Skeletal muscle satellite cell (primary cell): ENCODE measurements at regions not wholly inside any gene's neighbourhood (a gene's known extent, or its start where the extent isn't known, plus 50 kb on each side); places are given as distances from the start of the nearest gene placed in this dataset.

Experiments used
- H3K27me3 ChIP-seq: 2 replicates; pipeline ENCODE4 v1.7.0; 2013; ENCODE audit warnings: low read length; ENCODE audit not compliant: control insufficient read depth, insufficient read depth
- H3K36me3 ChIP-seq: 2 replicates; pipeline ENCODE4 v1.7.0; 2013; ENCODE audit warnings: mild to moderate bottlenecking, control low read depth, low read length; ENCODE audit not compliant: insufficient read depth
- H3K4me1 ChIP-seq: 2 replicates; pipeline ENCODE4 v1.7.0; 2013; ENCODE audit warnings: low read length; ENCODE audit not compliant: control insufficient read depth, insufficient read depth
- H3K4me2 ChIP-seq: 2 replicates; pipeline ENCODE4 v1.7.0; 2013; ENCODE audit warnings: mild to moderate bottlenecking, low read length
- H3K4me3 ChIP-seq: 2 replicates; pipeline ENCODE4 v1.7.0; 2013; ENCODE audit warnings: low read length
- H3K9ac ChIP-seq: 2 replicates; pipeline ENCODE4 v1.7.0; 2013; ENCODE audit warnings: mild to moderate bottlenecking, low read depth, low read length, moderate library complexity
- H3K9me3 ChIP-seq: replicated peaks from 2 replicates; pipeline ENCODE4 v1.7.0; 2013; ENCODE audit warnings: mild to moderate bottlenecking, control low read depth, low read length

GRCh38 chr11:131218542-131218941, 151.9 kb upstream of the NTM start:
- H3K27me3 ChIP-seq = peaks cover 3% of the 10 kb centered on the region
- H3K4me2 ChIP-seq = no peak overlapping the region
- no peaks in the 10 kb centered on the region for H3K36me3 ChIP-seq
- no peaks in the 10 kb centered on the region for H3K9me3 ChIP-seq
- H3K4me3 ChIP-seq = no peak overlapping the region
- no peaks in the 10 kb centered on the region for H3K4me1 ChIP-seq
- no peak overlapping the region for H3K9ac ChIP-seq

- Histone ChIP-seq H3K4me3 (no peak overlapping the region), H3K4me2 (no peak overlapping the region), H3K4me1 (no peaks in the 10 kb centered on the region), H3K9me3 (no peaks in the 10 kb centered on the region), H3K9ac (no peak overlapping the region), H3K36me3 (no peaks in the 10 kb centered on the region), H3K27me3 (peaks cover 3% of the 10 kb centered on the region)
These were observed 150.8 kb upstream of the NTM start for GRCh38 chr11:131219646-131220045.

GRCh38 chr11:131223198-131223991, 147.0 kb upstream of the NTM start:
- H3K36me3 ChIP-seq = no peaks in the 10 kb centered on the region
- no peak overlapping the region for H3K4me2 ChIP-seq
- no peaks in the 10 kb centered on the region for H3K27me3 ChIP-seq
- H3K9me3 ChIP-seq = no peaks in the 10 kb centered on the region
- no peak overlapping the region for H3K4me3 ChIP-seq
- no peaks in the 10 kb centered on the region for H3K4me1 ChIP-seq
- no peak overlapping the region for H3K9ac ChIP-seq

- H3K9me3 ChIP-seq = no peaks in the 10 kb centered on the region
- H3K9ac ChIP-seq = no peak overlapping the region
- no peak overlapping the region for H3K4me2 ChIP-seq
- no peaks in the 10 kb centered on the region for H3K4me1 ChIP-seq
- H3K27me3 ChIP-seq = peaks cover 10% of the 10 kb centered on the region
- H3K36me3 ChIP-seq = no peaks in the 10 kb centered on the region
- no peak overlapping the region for H3K4me3 ChIP-seq
These were observed 142.0 kb upstream of the NTM start for GRCh38 chr11:131228378-131228777.

- Histone ChIP-seq H3K4me3 (no peak overlapping the region), H3K9ac (no peak overlapping the region), H3K27me3 (peaks cover 10% of the 10 kb centered on the region)
These were observed 141.2 kb upstream of the NTM start for GRCh38 chr11:131229221-131229620.

GRCh38 chr11:131231317-131231940, 139.0 kb upstream of the NTM start:
- Histone ChIP-seq H3K36me3 (no peaks in the 10 kb centered on the region), H3K9ac (no peak overlapping the region), H3K4me3 (no peak overlapping the region), H3K4me1 (no peaks in the 10 kb centered on the region), H3K27me3 (peaks cover 10% of the 10 kb centered on the region), H3K4me2 (no peak overlapping the region), H3K9me3 (no peaks in the 10 kb centered on the region)

More at GRCh38 chr11:131229221-131229620, 141.2 kb upstream of the NTM start:
- no peaks in the 10 kb centered on the region for H3K4me1 ChIP-seq
- H3K9me3 ChIP-seq = no peaks in the 10 kb centered on the region
- no peaks in the 10 kb centered on the region for H3K36me3 ChIP-seq
- no peak overlapping the region for H3K4me2 ChIP-seq

- no peak overlapping the region for H3K4me2 ChIP-seq
- no peaks in the 10 kb centered on the region for H3K36me3 ChIP-seq
- peaks cover 10% of the 10 kb centered on the region for H3K27me3 ChIP-seq
- H3K4me1 ChIP-seq = no peaks in the 10 kb centered on the region
- no peak overlapping the region for H3K4me3 ChIP-seq
- H3K9me3 ChIP-seq = no peaks in the 10 kb centered on the region
- no peak overlapping the region for H3K9ac ChIP-seq
These were observed 138.2 kb upstream of the NTM start for GRCh38 chr11:131232261-131232660.

- no peak overlapping the region for H3K9ac ChIP-seq
- H3K9me3 ChIP-seq = no peaks in the 10 kb centered on the region
- no peak overlapping the region for H3K4me3 ChIP-seq
These were observed 136.2 kb upstream of the NTM start for GRCh38 chr11:131234221-131234620.

GRCh38 chr11:131235328-131236298, 134.8 kb upstream of the NTM start:
- H3K36me3 ChIP-seq = no peaks in the 10 kb centered on the region
- H3K4me1 ChIP-seq = no peaks in the 10 kb centered on the region
- H3K27me3 ChIP-seq = peaks cover 13% of the 10 kb centered on the region
- H3K9me3 ChIP-seq = no peaks in the 10 kb centered on the region
- no peak overlapping the region for H3K4me2 ChIP-seq
- H3K4me3 ChIP-seq = no peak overlapping the region
- H3K9ac ChIP-seq = no peak overlapping the region

More at GRCh38 chr11:131234221-131234620, 136.2 kb upstream of the NTM start:
- Histone ChIP-seq H3K4me1 (no peaks in the 10 kb centered on the region), H3K27me3 (peaks cover 10% of the 10 kb centered on the region), H3K36me3 (no peaks in the 10 kb centered on the region), H3K4me2 (no peak overlapping the region)

GRCh38 chr11:131240421-131240820, 130.0 kb upstream of the NTM start:
- Histone ChIP-seq H3K9me3 (no peaks in the 10 kb centered on the region), H3K36me3 (no peaks in the 10 kb centered on the region), H3K27me3 (peaks cover 3% of the 10 kb centered on the region), H3K4me3 (no peak overlapping the region), H3K4me2 (no peak overlapping the region), H3K4me1 (no peaks in the 10 kb centered on the region), H3K9ac (no peak overlapping the region)

- Histone ChIP-seq H3K4me2 (no peak overlapping the region), H3K4me3 (no peak overlapping the region), H3K9me3 (no peaks in the 10 kb centered on the region), H3K4me1 (no peaks in the 10 kb centered on the region), H3K27me3 (peaks cover 7% of the 10 kb centered on the region), H3K9ac (no peak overlapping the region), H3K36me3 (no peaks in the 10 kb centered on the region)
These were observed 127.9 kb upstream of the NTM start for GRCh38 chr11:131242476-131243000.
